Mucosa of rectum (tissue), 2 donors: ENCODE measurements at regions not wholly inside any gene's neighbourhood (a gene's known extent, or its start where the extent isn't known, plus 50 kb on each side); places are given as distances from the start of the nearest gene placed in this dataset.

ENCODE experiments used
- H3K27ac ChIP-seq, 2 donors: one replicate each; pipeline ENCODE4 v1.7.0; 2013; ENCODE audit warnings: inconsistent platforms in 2 of 2, low read depth in 2 of 2, low read length in 2 of 2
- H3K27me3 ChIP-seq, 2 donors: one replicate each; pipeline ENCODE4 v1.7.0; 2013; ENCODE audit warnings: low read length in 2 of 2; ENCODE audit not compliant: control insufficient read depth in 2 of 2, insufficient read depth in 2 of 2
- H3K36me3 ChIP-seq, 2 donors: one replicate each; pipeline ENCODE4 v1.7.0; 2013; ENCODE audit warnings: low read length in 2 of 2; ENCODE audit not compliant: control insufficient read depth in 2 of 2, insufficient read depth in 2 of 2
- H3K4me1 ChIP-seq, 2 donors: one replicate each; pipeline ENCODE4 v1.7.0; 2013; ENCODE audit warnings: low read length in 2 of 2, mild to moderate bottlenecking in 1 of 2; ENCODE audit not compliant: control insufficient read depth in 2 of 2, insufficient read depth in 2 of 2
- H3K4me3 ChIP-seq, 2 donors: one replicate each; pipeline ENCODE4 v1.7.0; 2013; ENCODE audit warnings: low read length in 2 of 2
- H3K9ac ChIP-seq, 2 donors: one replicate each; pipeline ENCODE4 v1.7.0; 2013; ENCODE audit warnings: low read length in 2 of 2, low read depth in 1 of 2, mild to moderate bottlenecking in 1 of 2
- H3K9me3 ChIP-seq, 2 donors: one replicate each; pipeline ENCODE4 v1.7.0; 2013; ENCODE audit warnings: low read length in 2 of 2; ENCODE audit not compliant: control insufficient read depth in 2 of 2
- donor health status: healthy.
- donor health status: Normal muscosa, but diverticular disease.

GRCh38 chr14:25944020-25944419 lies 653.8 kb downstream of the NOVA1 start:
- no peaks in the 10 kb centered on the region for H3K4me1 ChIP-seq
- H3K4me3 ChIP-seq = no peak overlapping the region
- H3K9ac ChIP-seq = no peak overlapping the region

DNA sequence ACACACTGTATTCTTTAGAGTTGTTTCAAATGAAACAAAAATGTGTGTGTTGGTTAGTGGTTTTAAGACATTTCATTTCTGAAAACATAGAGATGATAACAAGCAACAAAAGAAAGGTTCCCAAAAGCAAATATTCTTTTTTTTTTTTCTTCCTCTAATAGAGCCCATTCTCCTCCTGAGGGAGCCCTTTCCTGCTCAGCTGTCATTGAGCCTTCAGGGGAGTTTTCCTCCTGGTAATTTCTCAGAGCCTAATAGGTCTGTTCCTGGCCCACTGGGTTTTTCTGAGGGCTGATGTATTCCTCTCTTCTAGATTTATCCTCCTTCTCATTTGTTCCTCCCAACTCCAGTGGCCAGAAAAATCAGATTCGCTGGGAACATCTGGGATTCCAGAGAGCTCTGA lies 654.5 kb downstream of the NOVA1 start:
- Histone ChIP-seq H3K27ac (no peak overlapping the region), H3K36me3 (no peaks in the 10 kb centered on the region), H3K4me1 (no peaks in the 10 kb centered on the region), H3K4me3 (no peak overlapping the region), H3K27me3 (no peaks in the 10 kb centered on the region), H3K9ac (no peak overlapping the region), H3K9me3 (no peaks in the 10 kb centered on the region)

More at GRCh38 chr14:25944020-25944419, 653.8 kb downstream of the NOVA1 start:
- Histone ChIP-seq H3K36me3 (no peaks in the 10 kb centered on the region), H3K27me3 (no peaks in the 10 kb centered on the region), H3K9me3 (no peaks in the 10 kb centered on the region), H3K27ac (no peak overlapping the region)

GRCh38 chr14:25942090-25942489 lies 655.7 kb downstream of the NOVA1 start:
- no peak overlapping the region for H3K27ac ChIP-seq

DNA sequence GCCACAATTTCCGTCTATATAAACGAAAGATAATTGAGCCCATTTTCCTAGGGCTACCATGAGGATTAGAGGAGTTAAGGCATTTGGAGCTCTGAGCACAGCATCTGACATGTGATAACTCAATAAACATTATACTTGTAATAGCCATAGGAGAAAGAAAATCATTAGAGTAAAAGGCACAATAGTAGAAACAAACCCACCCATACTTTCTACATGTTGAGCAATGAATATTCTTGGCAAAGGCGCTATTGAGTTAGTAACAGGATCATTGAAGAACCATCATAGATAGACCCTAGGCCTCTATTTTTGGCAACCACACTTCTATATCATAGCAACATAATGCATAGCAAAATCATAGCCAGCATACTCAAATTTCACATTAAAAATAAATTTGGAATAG lies 664.1 kb downstream of the NOVA1 start:
- no peaks in the 10 kb centered on the region for H3K27me3 ChIP-seq

More at GRCh38 chr14:25942090-25942489, 655.7 kb downstream of the NOVA1 start:
- Histone ChIP-seq H3K9me3 (no peaks in the 10 kb centered on the region), H3K27me3 (no peaks in the 10 kb centered on the region), H3K4me1 (no peaks in the 10 kb centered on the region), H3K9ac (no peak overlapping the region), H3K4me3 (no peak overlapping the region), H3K36me3 (no peaks in the 10 kb centered on the region)

DNA sequence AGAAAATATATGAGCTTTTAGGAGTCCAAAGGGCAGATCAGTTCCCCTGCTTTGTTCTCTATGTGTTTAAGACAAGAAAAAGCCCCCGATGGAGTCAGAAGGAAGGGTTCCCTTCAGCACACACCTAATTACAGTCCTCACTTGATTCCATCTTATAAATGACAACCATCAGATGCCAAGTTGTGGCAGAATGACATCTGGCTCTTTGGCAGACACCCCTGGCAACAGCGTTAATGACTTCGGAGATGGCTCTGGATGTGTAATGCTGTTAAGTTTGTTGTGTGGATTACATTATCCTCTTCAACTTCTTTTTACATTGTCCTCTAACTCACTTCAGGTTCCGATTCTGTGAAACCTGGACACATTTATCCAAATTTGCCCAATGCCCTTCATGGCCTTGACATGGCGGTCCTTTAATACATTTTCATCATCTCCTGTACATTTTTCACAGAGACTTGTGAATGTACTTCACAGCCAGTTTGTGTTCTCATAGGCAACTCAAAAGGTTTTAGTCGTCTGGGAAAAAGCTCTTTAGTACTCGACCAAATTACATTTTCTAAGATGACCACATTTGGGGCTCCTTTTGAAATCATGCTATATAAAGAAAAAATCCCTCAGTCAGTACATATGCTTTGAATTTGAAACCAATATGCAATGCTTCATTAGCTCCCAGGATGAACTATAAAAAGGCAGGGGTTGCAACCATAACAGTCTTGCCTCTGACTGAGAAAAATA lies 667.8 kb downstream of the NOVA1 start:
- no peak overlapping the region for H3K4me3 ChIP-seq
- no peaks in the 10 kb centered on the region for H3K27me3 ChIP-seq
- H3K4me1 ChIP-seq = no peaks in the 10 kb centered on the region
- no peaks in the 10 kb centered on the region for H3K9me3 ChIP-seq
- no peaks in the 10 kb centered on the region for H3K36me3 ChIP-seq
- H3K9ac ChIP-seq = no peak overlapping the region
- no peak overlapping the region for H3K27ac ChIP-seq

More for the DNA sequence above, 664.1 kb downstream of the NOVA1 start:
- Histone ChIP-seq H3K27ac (no peak overlapping the region), H3K9me3 (no peaks in the 10 kb centered on the region), H3K36me3 (no peaks in the 10 kb centered on the region), H3K4me1 (no peaks in the 10 kb centered on the region), H3K4me3 (no peak overlapping the region), H3K9ac (no peak overlapping the region)

GRCh38 chr14:25911831-25912230 lies 686.0 kb downstream of the NOVA1 start:
- H3K4me1 ChIP-seq = no peaks in the 10 kb centered on the region
- no peak overlapping the region for H3K27ac ChIP-seq
- H3K9me3 ChIP-seq = no peaks in the 10 kb centered on the region
- no peaks in the 10 kb centered on the region for H3K36me3 ChIP-seq
- H3K27me3 ChIP-seq = no peaks in the 10 kb centered on the region
- no peak overlapping the region for H3K4me3 ChIP-seq
- H3K9ac ChIP-seq = no peak overlapping the region

- Histone ChIP-seq H3K36me3 (no peaks in the 10 kb centered on the region), H3K4me3 (no peak overlapping the region), H3K4me1 (no peaks in the 10 kb centered on the region), H3K9me3 (no peaks in the 10 kb centered on the region), H3K27ac (no peak overlapping the region), H3K27me3 (no peaks in the 10 kb centered on the region), H3K9ac (no peak overlapping the region)
These were observed 688.6 kb downstream of the NOVA1 start for GRCh38 chr14:25909045-25909747.

GRCh38 chr14:25908277-25909044 lies 689.4 kb downstream of the NOVA1 start:
- no peaks in the 10 kb centered on the region for H3K4me1 ChIP-seq
- H3K4me3 ChIP-seq = no peak overlapping the region
- H3K36me3 ChIP-seq = no peaks in the 10 kb centered on the region
- H3K9ac ChIP-seq = no peak overlapping the region
- H3K9me3 ChIP-seq = no peaks in the 10 kb centered on the region
- H3K27me3 ChIP-seq = no peaks in the 10 kb centered on the region
- no peak overlapping the region for H3K27ac ChIP-seq

DNA sequence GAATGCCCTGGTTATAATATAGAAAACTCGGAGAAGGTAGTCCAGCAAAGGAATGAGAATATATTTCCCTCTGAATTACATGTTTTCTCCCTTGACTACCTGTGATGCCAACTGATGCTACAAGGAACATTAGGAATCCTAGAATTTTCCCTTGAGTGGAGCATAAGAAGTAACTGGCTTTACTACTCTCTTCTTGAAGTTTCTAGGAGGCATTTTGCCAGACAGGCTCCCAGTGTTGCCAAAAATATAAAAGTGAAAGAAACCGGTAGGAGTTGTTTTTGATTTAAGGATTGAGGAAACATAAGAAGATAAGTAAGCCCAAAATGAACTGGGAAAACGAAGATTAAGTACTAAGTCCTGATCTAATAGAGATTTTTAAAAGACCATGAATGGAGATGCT lies 693.4 kb downstream of the NOVA1 start:
- Histone ChIP-seq H3K9me3 (no peaks in the 10 kb centered on the region), H3K4me1 (no peaks in the 10 kb centered on the region), H3K27me3 (no peaks in the 10 kb centered on the region), H3K36me3 (no peaks in the 10 kb centered on the region), H3K4me3 (no peak overlapping the region), H3K27ac (no peak overlapping the region), H3K9ac (no peak overlapping the region)

DNA sequence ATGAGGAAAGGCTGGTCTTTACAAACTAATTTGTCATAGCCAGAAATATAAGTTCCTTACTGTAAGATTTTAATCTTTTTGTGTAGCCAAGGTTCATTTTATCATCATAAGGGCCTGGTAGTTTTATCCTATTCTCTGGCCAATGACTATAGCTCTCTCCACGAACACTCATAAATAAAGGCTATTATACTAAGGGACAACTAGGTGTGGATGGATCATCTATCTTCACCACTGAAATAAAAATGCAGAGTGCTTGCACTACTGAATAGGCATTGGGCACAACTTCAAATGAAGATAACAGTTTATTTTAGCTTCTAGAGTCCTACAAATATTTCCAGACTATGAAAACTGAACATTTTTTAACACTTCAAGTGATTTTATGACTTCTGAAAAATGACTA lies 698.6 kb downstream of the NOVA1 start:
- no peaks in the 10 kb centered on the region for H3K27me3 ChIP-seq
- H3K4me1 ChIP-seq = no peaks in the 10 kb centered on the region
- no peaks in the 10 kb centered on the region for H3K9me3 ChIP-seq
- no peak overlapping the region for H3K4me3 ChIP-seq
- H3K36me3 ChIP-seq = no peaks in the 10 kb centered on the region
- H3K9ac ChIP-seq = no peak overlapping the region
- H3K27ac ChIP-seq = no peak overlapping the region
